Osteoblast (primary cell): ENCODE measurements at regions not wholly inside any gene's neighbourhood (a gene's known extent, or its start where the extent isn't known, plus 50 kb on each side); places are given as distances from the start of the nearest gene placed in this dataset.

Experiments used
- DNase-seq: peaks from one replicate; pipeline ENCODE4 v3.0.0; 2011; ENCODE audit warnings: low spot score, mixed read lengths; ENCODE audit not compliant: insufficient read length; ENCODE audit errors: missing footprints
- H2AFZ ChIP-seq: 2 replicates; pipeline ENCODE4 v1.6.0; 2011; ENCODE audit warnings: mild to moderate bottlenecking, low read length
- H3K27ac ChIP-seq: 2 replicates; pipeline ENCODE4 v1.5.1; 2011; ENCODE audit warnings: mild to moderate bottlenecking, low read depth, low read length, moderate library complexity
- H3K27me3 ChIP-seq: 2 replicates; pipeline ENCODE4 v1.6.0; 2012; ENCODE audit warnings: mild to moderate bottlenecking, control low read depth, inconsistent platforms, low read length, moderate library complexity; ENCODE audit not compliant: insufficient read depth
- H3K36me3 ChIP-seq: 2 replicates; pipeline ENCODE4 v1.5.1; 2011; ENCODE audit warnings: mild to moderate bottlenecking, low read length, control low read depth, moderate library complexity; ENCODE audit not compliant: insufficient read depth
- H3K4me1 ChIP-seq: 2 replicates; pipeline ENCODE4 v1.5.1; 2011; ENCODE audit warnings: mild to moderate bottlenecking, low read length, control low read depth, moderate library complexity; ENCODE audit not compliant: insufficient read depth
- H3K4me2 ChIP-seq: 2 replicates; pipeline ENCODE4 v1.6.0; 2011; ENCODE audit warnings: mild to moderate bottlenecking, low read length; ENCODE audit not compliant: insufficient read depth
- H3K4me3 ChIP-seq: fragments of 200-600 bp; sonication (generic); 3 replicates; pipeline ENCODE4 v1.5.1; 2012; ENCODE audit warnings: mild to moderate bottlenecking, low read length, inconsistent platforms; ENCODE audit not compliant: insufficient read depth
- H3K79me2 ChIP-seq: 2 replicates; pipeline ENCODE4 v1.6.0; 2012; ENCODE audit warnings: mild to moderate bottlenecking, low read length, control low read depth, inconsistent platforms; ENCODE audit not compliant: insufficient read depth
- H3K9me3 ChIP-seq: 2 replicates; pipeline ENCODE4 v1.5.1; 2011; ENCODE audit warnings: low read depth, low read length, control low read depth
- H4K20me1 ChIP-seq: 2 replicates; pipeline ENCODE4 v1.6.0; 2012; ENCODE audit warnings: mild to moderate bottlenecking, low read length, control low read depth; ENCODE audit not compliant: insufficient read depth
- TF ChIP-seq, protein P1 (sequence below): IDR thresholded peaks from 2 replicates; pipeline ENCODE4 v1.5.1; 2011; ENCODE audit warnings: mild to moderate bottlenecking, low read depth, low read length, moderate library complexity; ENCODE audit errors: extremely low read depth

DNA sequence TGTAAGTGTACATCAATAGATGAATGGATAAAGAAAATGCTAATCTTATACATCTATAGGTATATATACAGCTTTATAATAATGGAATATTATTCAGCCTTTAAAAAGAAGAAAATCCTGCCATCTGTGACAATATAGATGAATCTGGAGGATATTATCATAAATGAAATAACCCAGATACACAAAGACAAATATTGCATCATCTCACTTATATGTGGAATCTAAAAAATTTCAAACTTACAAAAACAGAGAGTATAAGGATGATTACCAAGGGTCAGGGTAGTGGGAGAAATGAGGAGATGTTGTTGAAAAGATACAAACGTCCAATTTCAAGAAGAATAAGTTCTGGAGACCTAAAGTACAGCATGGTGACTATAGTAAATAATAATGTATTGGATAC lies 85.4 kb upstream of the AGTR1 start:
- Histone ChIP-seq H4K20me1 (no peaks in the 10 kb centered on the region), H2AFZ (no peak overlapping the region), H3K9me3 (no peaks in the 10 kb centered on the region), H3K4me3 (no peak overlapping the region), H3K27me3 (no peaks in the 10 kb centered on the region), H3K36me3 (no peaks in the 10 kb centered on the region), H3K4me1 (no peaks in the 10 kb centered on the region), H3K4me2 (no peak overlapping the region), H3K79me2 (no peaks in the 10 kb centered on the region), H3K27ac (no peak overlapping the region)
- TF ChIP-seq, protein P1, sequence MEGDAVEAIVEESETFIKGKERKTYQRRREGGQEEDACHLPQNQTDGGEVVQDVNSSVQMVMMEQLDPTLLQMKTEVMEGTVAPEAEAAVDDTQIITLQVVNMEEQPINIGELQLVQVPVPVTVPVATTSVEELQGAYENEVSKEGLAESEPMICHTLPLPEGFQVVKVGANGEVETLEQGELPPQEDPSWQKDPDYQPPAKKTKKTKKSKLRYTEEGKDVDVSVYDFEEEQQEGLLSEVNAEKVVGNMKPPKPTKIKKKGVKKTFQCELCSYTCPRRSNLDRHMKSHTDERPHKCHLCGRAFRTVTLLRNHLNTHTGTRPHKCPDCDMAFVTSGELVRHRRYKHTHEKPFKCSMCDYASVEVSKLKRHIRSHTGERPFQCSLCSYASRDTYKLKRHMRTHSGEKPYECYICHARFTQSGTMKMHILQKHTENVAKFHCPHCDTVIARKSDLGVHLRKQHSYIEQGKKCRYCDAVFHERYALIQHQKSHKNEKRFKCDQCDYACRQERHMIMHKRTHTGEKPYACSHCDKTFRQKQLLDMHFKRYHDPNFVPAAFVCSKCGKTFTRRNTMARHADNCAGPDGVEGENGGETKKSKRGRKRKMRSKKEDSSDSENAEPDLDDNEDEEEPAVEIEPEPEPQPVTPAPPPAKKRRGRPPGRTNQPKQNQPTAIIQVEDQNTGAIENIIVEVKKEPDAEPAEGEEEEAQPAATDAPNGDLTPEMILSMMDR, result no peak
- DNase-seq, result no peak

DNA sequence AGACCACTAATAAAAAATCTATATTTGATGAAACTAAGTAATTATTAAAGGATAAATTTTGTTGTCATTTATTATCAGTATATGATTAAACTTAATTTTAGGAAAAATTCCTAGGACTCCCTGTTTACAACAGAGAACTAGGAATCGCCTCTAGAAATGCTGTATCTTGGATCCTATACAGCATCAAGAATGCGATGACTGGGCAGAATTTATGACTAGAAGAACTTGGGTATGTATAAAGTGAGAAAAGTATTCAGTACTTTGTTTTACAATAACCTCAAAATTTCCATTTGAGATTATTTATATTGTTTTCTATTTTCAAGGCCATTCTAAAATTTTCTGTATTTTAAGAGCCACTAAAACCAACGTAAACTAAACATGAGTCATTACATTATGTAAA lies 82.3 kb upstream of the AGTR1 start:
- TF ChIP-seq, protein P1, result no peak
- no peak overlapping the region for H3K4me3 ChIP-seq

DNA sequence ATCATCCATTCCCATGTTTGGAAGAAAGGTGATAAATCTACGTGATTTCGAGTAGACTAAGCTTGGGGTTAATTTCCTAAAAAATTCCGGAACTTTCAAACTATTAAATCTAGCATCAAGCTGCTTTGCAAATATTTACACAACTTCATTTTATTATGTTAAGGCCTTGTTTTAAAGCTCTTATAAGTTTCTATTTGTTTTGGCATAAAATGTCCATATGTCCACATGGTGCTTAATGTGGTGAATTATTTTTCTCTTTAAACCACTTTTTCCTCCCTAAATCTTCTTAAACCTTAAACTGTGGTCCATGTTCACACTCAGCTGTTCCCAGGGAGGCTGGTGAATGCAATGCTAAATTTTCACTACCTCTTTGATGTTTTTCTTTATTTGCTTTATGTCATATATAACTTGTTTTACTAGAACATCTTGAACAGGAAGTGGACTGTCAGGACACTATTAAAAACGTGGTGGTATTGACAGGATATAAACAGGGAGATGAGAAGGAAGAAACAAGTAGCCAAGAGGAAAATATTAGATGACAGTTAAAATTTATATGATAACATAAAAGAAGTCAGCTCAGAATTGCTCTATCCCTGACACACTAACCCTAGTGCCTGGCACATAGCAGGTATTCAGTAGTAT lies 72.5 kb upstream of the AGTR1 start:
- DNase-seq, result no peak
- Histone ChIP-seq H3K4me1 (no peaks in the 10 kb centered on the region), H2AFZ (no peak overlapping the region), H3K4me2 (no peak overlapping the region), H3K79me2 (no peaks in the 10 kb centered on the region), H3K27ac (no peak overlapping the region), H3K4me3 (no peak overlapping the region), H3K36me3 (no peaks in the 10 kb centered on the region), H3K27me3 (no peaks in the 10 kb centered on the region), H4K20me1 (no peaks in the 10 kb centered on the region), H3K9me3 (no peaks in the 10 kb centered on the region)
- TF ChIP-seq, protein P1, result no peak

More for the DNA sequence above, 82.3 kb upstream of the AGTR1 start:
- Histone ChIP-seq H3K9me3 (no peaks in the 10 kb centered on the region), H3K27ac (no peak overlapping the region), H3K4me1 (no peaks in the 10 kb centered on the region), H3K27me3 (no peaks in the 10 kb centered on the region), H3K4me2 (no peak overlapping the region), H3K36me3 (no peaks in the 10 kb centered on the region), H4K20me1 (no peaks in the 10 kb centered on the region), H2AFZ (no peak overlapping the region), H3K79me2 (no peaks in the 10 kb centered on the region)
- peak; percentile 49 for DNase-seq

DNA sequence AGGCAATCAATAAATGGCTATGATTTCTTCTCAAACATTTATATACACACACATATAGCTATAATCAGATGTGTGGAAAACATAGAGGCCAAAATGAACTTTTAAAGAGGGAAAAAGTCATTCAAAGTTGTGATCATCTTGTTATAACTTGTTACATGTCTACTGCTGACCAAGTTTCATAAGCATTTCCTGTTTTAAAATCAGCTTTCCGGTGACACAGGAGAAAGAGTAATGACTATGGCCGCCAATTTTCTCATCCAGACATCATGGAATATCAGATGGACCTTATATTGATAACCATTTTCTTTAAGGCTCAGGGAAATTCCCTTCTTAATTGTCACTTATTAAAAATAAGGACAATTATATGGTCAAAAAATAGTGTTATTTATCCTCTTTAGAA lies 71.7 kb upstream of the AGTR1 start:
- Histone ChIP-seq H4K20me1 (no peaks in the 10 kb centered on the region), H3K9me3 (no peaks in the 10 kb centered on the region), H3K4me2 (no peak overlapping the region), H3K4me3 (no peak overlapping the region), H3K27ac (no peak overlapping the region), H3K79me2 (no peaks in the 10 kb centered on the region), H2AFZ (peak overlapping the region; percentile 21), H3K27me3 (no peaks in the 10 kb centered on the region), H3K4me1 (no peaks in the 10 kb centered on the region), H3K36me3 (no peaks in the 10 kb centered on the region)
- TF ChIP-seq, protein P1, result no peak
- DNase-seq, result no peak
